ENCODE measurements at regions not wholly inside any gene's neighbourhood (a gene's known extent, or its start where the extent isn't known, plus 50 kb on each side); places are given as distances from the start of the nearest gene placed in this dataset.
"Not testable (repeated sequence)": the region's sequence is repeated elsewhere in the genome, so short reads cannot be mapped to it uniquely, and the experiment has no call there.

DNA sequence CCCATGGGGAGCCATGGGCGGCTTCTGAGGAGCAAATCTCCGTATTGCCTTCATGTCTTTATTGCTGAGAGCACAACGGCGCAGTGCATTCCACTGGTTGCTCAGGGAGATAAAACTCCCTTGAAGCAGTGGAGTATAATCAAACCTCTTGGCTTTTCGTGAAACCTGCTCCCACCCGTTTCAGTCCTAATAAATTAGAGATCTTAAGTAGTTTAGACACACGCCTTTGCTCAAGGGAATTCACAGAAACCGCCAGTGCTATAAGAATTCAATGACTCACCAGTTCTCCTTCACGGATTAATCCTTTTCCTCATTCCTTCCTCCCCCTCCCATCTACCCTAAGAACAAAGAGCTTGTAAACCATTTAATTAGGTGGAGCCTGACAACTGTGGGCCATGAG lies 127.0 kb downstream of the CDY2A start:
- TF ChIP-seq, protein P1, sequence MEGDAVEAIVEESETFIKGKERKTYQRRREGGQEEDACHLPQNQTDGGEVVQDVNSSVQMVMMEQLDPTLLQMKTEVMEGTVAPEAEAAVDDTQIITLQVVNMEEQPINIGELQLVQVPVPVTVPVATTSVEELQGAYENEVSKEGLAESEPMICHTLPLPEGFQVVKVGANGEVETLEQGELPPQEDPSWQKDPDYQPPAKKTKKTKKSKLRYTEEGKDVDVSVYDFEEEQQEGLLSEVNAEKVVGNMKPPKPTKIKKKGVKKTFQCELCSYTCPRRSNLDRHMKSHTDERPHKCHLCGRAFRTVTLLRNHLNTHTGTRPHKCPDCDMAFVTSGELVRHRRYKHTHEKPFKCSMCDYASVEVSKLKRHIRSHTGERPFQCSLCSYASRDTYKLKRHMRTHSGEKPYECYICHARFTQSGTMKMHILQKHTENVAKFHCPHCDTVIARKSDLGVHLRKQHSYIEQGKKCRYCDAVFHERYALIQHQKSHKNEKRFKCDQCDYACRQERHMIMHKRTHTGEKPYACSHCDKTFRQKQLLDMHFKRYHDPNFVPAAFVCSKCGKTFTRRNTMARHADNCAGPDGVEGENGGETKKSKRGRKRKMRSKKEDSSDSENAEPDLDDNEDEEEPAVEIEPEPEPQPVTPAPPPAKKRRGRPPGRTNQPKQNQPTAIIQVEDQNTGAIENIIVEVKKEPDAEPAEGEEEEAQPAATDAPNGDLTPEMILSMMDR (IDR thresholded peaks at IDR 0.05), result not testable (repeated sequence)
- not testable (repeated sequence) for TF ChIP-seq POLR2A (IDR thresholded peaks at IDR 0.05)

Measured in body of pancreas (tissue), 4 donors.